PC-9 (cell line): ENCODE measurements at regions not wholly inside any gene's neighbourhood (a gene's known extent, or its start where the extent isn't known, plus 50 kb on each side); places are given as distances from the start of the nearest gene placed in this dataset.

Source experiments
- EZH2 ChIP-seq: fragments of 200-600 bp; sonication (generic); IDR thresholded peaks from 2 replicates; pipeline ENCODE4 v1.8.0; 2017; ENCODE audit warnings: antibody characterized with exemption, low read depth
- TF ChIP-seq, protein P1 (sequence below): fragments of 200-600 bp; sonication (generic); conservative IDR thresholded peaks from 2 replicates; pipeline ENCODE4 v1.6.1; 2017; ENCODE audit warnings: mixed run types, antibody characterized with exemption, mild to moderate bottlenecking, moderate library complexity

DNA sequence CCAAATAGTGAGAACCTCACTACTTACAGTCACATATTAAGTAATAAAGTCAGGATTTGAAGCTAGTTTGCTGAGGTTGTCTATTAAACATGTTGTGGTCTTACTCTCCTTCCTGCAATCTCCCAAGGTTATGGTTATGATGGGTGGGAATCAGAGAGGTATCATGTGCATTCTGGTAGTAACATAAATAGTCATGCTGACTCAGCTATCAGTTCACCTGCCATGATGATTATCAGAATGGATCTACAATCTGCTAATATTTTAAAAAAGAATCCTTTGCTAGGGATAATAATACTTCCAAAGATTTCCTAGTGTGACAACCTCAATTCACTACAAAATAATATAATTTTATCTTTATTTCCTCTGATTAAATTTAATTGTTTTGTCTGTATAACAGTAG lies 671.9 kb downstream of the KHDRBS2 start:
- TF ChIP-seq, protein P1, sequence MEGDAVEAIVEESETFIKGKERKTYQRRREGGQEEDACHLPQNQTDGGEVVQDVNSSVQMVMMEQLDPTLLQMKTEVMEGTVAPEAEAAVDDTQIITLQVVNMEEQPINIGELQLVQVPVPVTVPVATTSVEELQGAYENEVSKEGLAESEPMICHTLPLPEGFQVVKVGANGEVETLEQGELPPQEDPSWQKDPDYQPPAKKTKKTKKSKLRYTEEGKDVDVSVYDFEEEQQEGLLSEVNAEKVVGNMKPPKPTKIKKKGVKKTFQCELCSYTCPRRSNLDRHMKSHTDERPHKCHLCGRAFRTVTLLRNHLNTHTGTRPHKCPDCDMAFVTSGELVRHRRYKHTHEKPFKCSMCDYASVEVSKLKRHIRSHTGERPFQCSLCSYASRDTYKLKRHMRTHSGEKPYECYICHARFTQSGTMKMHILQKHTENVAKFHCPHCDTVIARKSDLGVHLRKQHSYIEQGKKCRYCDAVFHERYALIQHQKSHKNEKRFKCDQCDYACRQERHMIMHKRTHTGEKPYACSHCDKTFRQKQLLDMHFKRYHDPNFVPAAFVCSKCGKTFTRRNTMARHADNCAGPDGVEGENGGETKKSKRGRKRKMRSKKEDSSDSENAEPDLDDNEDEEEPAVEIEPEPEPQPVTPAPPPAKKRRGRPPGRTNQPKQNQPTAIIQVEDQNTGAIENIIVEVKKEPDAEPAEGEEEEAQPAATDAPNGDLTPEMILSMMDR: no peak
- TF ChIP-seq EZH2: no peak
